SU-DHL-6 (cell line): ENCODE measurements at regions not wholly inside any gene's neighbourhood (a gene's known extent, or its start where the extent isn't known, plus 50 kb on each side); places are given as distances from the start of the nearest gene placed in this dataset.

ENCODE experiments used
- H2AFZ ChIP-seq: fragments of 200-600 bp; sonication (generic); 2 replicates; pipeline ENCODE4 v1.6.1; 2014; ENCODE audit warnings: low read depth, mild to moderate bottlenecking, moderate library complexity, mixed read lengths, antibody characterized with exemption, low read length; ENCODE audit not compliant: severe bottlenecking
- H3F3A ChIP-seq: fragments of 200-600 bp; shearing (Covaris generic); 2 replicates; pipeline ENCODE4 v1.6.0; 2016; ENCODE audit warnings: antibody characterized with exemption, mild to moderate bottlenecking; ENCODE audit not compliant: insufficient read depth
- H3K27ac ChIP-seq: fragments of 200-600 bp; sonication (generic); 2 replicates; pipeline ENCODE4 v1.5.1; 2016; ENCODE audit warnings: low read depth, mild to moderate bottlenecking, low read length, moderate library complexity, mixed read lengths
- H3K27me3 ChIP-seq: fragments of 200-600 bp; sonication (generic), shearing (Covaris generic); 2 replicates; pipeline ENCODE4 v1.6.0; 2014; ENCODE audit warnings: mild to moderate bottlenecking, low read length
- H3K36me3 ChIP-seq: fragments of 200-600 bp; sonication (generic); 2 replicates; pipeline ENCODE4 v1.6.1; 2014; ENCODE audit warnings: mild to moderate bottlenecking, low read length, mixed read lengths
- H3K4me2 ChIP-seq: fragments of 300-600, 200-600 bp; shearing (Covaris generic), sonication (generic); 2 replicates; pipeline ENCODE4 v1.6.0; 2014; ENCODE audit warnings: low read length, low read depth, mild to moderate bottlenecking; ENCODE audit not compliant: poor library complexity, severe bottlenecking
- H3K4me3 ChIP-seq: fragments of 200-600 bp; sonication (generic); 2 replicates; pipeline ENCODE4 v1.5.1; 2014; ENCODE audit warnings: antibody characterized with exemption, low read length, mild to moderate bottlenecking, mixed read lengths; ENCODE audit not compliant: insufficient read depth, poor library complexity, severe bottlenecking
- H3K79me2 ChIP-seq: fragments of 200-600 bp; sonication (generic); 2 replicates; pipeline ENCODE4 v1.6.1; 2014; ENCODE audit warnings: mild to moderate bottlenecking, low read length, moderate library complexity; ENCODE audit not compliant: insufficient read depth
- H3K9ac ChIP-seq: fragments of 200-600 bp; sonication (generic); 2 replicates; pipeline ENCODE4 v1.7.0; 2014; ENCODE audit warnings: mild to moderate bottlenecking, low read length
- H3K9me2 ChIP-seq: fragments of 200-600 bp; sonication (generic); replicated peaks from 2 replicates; pipeline ENCODE4 v1.6.1; 2014; ENCODE audit warnings: low read length; ENCODE audit not compliant: insufficient read depth
- H3K9me3 ChIP-seq: fragments of 200-600 bp; sonication (generic); 2 replicates; pipeline ENCODE4 v1.6.1; 2014; ENCODE audit warnings: low read length, mixed read lengths; ENCODE audit not compliant: insufficient read depth
- H4K20me1 ChIP-seq: fragments of 200-600 bp; sonication (generic); 2 replicates; pipeline ENCODE4 v1.6.1; 2014; ENCODE audit warnings: low read depth, mild to moderate bottlenecking, antibody characterized with exemption, low read length, moderate library complexity, mixed read lengths
- EZH2phosphoT487 ChIP-seq: fragments of 200-600 bp; sonication (generic), shearing (Covaris generic); conservative IDR thresholded peaks from 2 replicates; pipeline ENCODE4 v1.6.1; 2018; ENCODE audit warnings: mild to moderate bottlenecking, antibody characterized with exemption, low read length, moderate library complexity, mixed read lengths
- TF ChIP-seq, protein P1 (sequence below): fragments of 200-600 bp; sonication (generic); IDR thresholded peaks from one replicate; pipeline ENCODE4 v1.5.1; 2017; ENCODE audit warnings: antibody characterized with exemption, mild to moderate bottlenecking, low read length, moderate library complexity; ENCODE audit not compliant: insufficient read depth, poor library complexity, severe bottlenecking

DNA sequence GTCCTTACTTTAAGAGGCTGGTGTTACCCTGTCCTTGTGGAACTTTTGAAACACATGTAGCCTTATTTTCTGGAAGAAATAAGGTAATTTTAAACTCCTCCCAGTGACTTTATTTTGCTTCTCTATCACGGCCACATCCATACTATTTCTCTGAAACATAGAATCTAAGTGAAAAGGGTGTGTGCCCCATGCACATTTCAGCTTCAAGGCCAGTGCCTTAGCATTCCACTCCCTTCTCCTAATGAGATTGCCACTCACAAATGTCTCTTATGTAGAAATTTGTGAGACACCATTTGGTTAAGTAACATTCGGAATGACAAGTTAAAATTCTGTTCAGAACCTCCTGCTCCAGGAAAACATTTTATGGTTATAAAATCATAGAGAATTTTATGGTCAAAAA is 562.7 kb downstream of the TUSC7 start:
- H3K4me2 ChIP-seq: no peak overlapping the region
- no peak overlapping the region for H3K9ac ChIP-seq
- no peaks in the 10 kb centered on the region for H3F3A ChIP-seq
- no peaks in the 10 kb centered on the region for H3K9me3 ChIP-seq
- no peak overlapping the region for H3K27ac ChIP-seq
- H3K36me3 ChIP-seq: no peaks in the 10 kb centered on the region
- TF ChIP-seq, protein P1, sequence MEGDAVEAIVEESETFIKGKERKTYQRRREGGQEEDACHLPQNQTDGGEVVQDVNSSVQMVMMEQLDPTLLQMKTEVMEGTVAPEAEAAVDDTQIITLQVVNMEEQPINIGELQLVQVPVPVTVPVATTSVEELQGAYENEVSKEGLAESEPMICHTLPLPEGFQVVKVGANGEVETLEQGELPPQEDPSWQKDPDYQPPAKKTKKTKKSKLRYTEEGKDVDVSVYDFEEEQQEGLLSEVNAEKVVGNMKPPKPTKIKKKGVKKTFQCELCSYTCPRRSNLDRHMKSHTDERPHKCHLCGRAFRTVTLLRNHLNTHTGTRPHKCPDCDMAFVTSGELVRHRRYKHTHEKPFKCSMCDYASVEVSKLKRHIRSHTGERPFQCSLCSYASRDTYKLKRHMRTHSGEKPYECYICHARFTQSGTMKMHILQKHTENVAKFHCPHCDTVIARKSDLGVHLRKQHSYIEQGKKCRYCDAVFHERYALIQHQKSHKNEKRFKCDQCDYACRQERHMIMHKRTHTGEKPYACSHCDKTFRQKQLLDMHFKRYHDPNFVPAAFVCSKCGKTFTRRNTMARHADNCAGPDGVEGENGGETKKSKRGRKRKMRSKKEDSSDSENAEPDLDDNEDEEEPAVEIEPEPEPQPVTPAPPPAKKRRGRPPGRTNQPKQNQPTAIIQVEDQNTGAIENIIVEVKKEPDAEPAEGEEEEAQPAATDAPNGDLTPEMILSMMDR: no peak
- TF ChIP-seq EZH2phosphoT487: no peak
- H3K79me2 ChIP-seq: no peaks in the 10 kb centered on the region
- no peaks in the 10 kb centered on the region for H3K27me3 ChIP-seq
- H2AFZ ChIP-seq: no peak overlapping the region
- no peaks in the 10 kb centered on the region for H4K20me1 ChIP-seq
- no peaks in the 10 kb centered on the region for H3K9me2 ChIP-seq
- no peak overlapping the region for H3K4me3 ChIP-seq

DNA sequence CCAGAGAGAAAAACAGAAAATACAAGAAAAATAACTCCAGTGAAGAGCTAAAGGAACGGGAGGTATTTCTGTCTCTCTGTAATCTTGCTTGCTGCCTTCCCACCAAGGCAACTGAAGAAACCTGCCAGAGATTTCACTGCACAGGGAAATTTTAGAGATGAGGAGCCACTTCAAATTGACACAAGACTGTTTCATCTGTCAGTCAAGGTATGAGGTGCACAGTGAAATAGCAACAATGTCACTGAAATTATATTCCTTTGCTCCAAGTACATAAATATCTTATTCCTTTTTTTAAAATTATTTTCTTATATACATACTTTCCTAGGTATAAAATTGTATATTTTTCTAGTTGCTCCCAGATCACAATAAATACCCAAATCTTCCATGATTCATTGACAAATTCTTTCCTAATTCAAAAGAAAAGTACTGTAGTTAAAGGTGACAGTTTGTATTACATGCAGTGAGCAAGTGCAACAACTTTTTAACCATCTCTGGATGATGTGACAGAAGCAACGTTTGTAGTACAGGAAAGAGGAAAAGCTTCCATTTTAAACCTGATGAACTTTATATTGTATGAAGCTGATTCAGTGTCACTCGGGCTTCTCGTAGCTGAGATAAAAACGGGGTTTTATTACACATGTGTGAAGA is 563.4 kb downstream of the TUSC7 start:
- Histone ChIP-seq H3K79me2 (no peaks in the 10 kb centered on the region), H3K36me3 (no peaks in the 10 kb centered on the region), H3K27me3 (no peaks in the 10 kb centered on the region), H2AFZ (no peak overlapping the region), H3K9me2 (no peaks in the 10 kb centered on the region), H3K27ac (no peak overlapping the region), H3K9ac (no peak overlapping the region), H3K4me2 (no peak overlapping the region), H4K20me1 (no peaks in the 10 kb centered on the region), H3K9me3 (no peaks in the 10 kb centered on the region), H3K4me3 (no peak overlapping the region), H3F3A (no peaks in the 10 kb centered on the region)
- TF ChIP-seq, protein P1: no peak
- TF ChIP-seq EZH2phosphoT487: no peak

DNA sequence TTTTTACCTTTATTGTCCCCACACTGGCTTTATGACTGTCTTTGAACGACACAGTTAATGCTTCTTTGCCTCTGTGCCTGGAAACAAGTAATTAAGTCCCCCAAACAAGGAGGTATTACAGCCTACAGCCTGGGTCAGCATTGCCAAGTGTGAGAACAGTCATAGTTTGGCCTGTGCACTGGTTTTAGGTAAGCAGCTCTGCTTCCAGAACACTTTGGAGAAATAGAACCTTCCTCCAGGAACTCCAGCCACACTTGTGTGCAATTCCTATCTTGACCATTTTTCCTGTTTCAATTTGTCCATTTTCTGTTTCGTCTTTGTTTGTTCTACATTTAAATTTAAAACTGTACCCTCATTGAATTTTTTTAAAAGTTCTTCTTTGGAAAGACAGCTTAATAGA is 568.2 kb downstream of the TUSC7 start:
- Histone ChIP-seq H3K9me2 (no peaks in the 10 kb centered on the region), H3K27ac (no peak overlapping the region), H3K36me3 (no peaks in the 10 kb centered on the region), H3K9me3 (no peaks in the 10 kb centered on the region), H3F3A (no peaks in the 10 kb centered on the region), H3K27me3 (no peaks in the 10 kb centered on the region), H3K9ac (no peak overlapping the region), H3K79me2 (no peaks in the 10 kb centered on the region), H2AFZ (no peak overlapping the region), H3K4me2 (no peak overlapping the region), H4K20me1 (no peaks in the 10 kb centered on the region), H3K4me3 (no peak overlapping the region)
- TF ChIP-seq, protein P1: no peak
- no peak for TF ChIP-seq EZH2phosphoT487
